AG09309 (cell line): ENCODE measurements at regions not wholly inside any gene's neighbourhood (a gene's known extent, or its start where the extent isn't known, plus 50 kb on each side); places are given as distances from the start of the nearest gene placed in this dataset.

Source experiments
- DNase-seq: peaks from one replicate; pipeline ENCODE4 v3.0.0-alpha.2; 2010; ENCODE audit warnings: low read depth
- H3K4me3 ChIP-seq: 2 replicates; pipeline ENCODE4 v1.5.1; 2011; ENCODE audit warnings: mild to moderate bottlenecking, low read depth, low read length, moderate library complexity; ENCODE audit not compliant: control insufficient read depth
- TF ChIP-seq, protein P1 (sequence below): IDR thresholded peaks from 2 replicates; pipeline ENCODE4 v1.5.1; 2011; ENCODE audit warnings: mild to moderate bottlenecking, low read depth, low read length, inconsistent platforms; ENCODE audit not compliant: insufficient read depth, control insufficient read depth; ENCODE audit errors: missing control alignments

DNA sequence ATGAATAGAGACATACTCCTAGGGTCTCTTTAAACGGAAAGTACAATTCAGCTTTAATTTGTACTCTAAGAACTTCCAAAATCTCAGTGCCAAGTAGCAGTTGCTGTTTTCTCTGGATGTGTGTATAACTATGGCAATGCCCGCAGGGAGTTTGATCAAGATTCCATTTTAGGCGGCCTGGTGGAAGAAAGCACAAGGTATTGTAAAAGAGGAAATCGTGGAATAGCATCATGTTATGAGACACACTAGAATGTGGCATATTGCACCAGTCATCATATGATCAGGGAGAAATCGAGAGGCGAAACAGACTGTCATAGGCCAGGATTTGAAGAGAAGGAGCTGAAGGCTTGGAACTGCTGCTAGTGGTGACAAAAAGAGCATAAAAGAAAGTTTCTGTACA, 316.2 kb upstream of the FMN2 start:
- no peak for DNase-seq
- TF ChIP-seq, protein P1, sequence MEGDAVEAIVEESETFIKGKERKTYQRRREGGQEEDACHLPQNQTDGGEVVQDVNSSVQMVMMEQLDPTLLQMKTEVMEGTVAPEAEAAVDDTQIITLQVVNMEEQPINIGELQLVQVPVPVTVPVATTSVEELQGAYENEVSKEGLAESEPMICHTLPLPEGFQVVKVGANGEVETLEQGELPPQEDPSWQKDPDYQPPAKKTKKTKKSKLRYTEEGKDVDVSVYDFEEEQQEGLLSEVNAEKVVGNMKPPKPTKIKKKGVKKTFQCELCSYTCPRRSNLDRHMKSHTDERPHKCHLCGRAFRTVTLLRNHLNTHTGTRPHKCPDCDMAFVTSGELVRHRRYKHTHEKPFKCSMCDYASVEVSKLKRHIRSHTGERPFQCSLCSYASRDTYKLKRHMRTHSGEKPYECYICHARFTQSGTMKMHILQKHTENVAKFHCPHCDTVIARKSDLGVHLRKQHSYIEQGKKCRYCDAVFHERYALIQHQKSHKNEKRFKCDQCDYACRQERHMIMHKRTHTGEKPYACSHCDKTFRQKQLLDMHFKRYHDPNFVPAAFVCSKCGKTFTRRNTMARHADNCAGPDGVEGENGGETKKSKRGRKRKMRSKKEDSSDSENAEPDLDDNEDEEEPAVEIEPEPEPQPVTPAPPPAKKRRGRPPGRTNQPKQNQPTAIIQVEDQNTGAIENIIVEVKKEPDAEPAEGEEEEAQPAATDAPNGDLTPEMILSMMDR: no peak
- H3K4me3 ChIP-seq: no peak overlapping the region

DNA sequence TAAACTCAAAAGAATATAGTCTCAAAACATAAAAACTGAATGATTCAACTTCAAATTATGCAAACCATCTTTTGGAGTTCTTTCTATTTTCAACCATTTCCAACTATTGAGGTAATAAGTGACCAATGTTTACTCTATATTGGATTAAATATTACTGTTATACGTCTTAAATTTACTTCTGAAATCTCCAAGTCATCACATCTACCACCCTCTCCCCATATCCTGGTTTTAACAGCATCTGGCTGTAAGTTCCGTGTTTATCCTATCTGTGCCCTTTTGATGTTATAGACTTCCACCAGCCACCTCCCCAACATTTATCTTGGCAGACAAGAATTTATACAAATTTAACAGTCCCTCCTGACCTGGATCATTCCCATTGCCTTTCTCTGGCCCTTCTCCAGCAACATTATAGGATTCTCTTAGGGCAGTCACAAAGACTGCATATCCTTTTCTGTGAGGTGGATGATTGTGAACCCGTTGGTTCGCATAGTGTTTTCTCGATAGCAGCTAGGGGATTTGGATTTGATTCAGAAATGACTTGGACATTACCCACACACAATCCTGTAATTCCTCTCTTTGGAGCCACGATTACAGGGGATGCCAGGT, 313.4 kb upstream of the FMN2 start:
- no peak for DNase-seq
- TF ChIP-seq, protein P1: no peak
- H3K4me3 ChIP-seq: no peak overlapping the region

DNA sequence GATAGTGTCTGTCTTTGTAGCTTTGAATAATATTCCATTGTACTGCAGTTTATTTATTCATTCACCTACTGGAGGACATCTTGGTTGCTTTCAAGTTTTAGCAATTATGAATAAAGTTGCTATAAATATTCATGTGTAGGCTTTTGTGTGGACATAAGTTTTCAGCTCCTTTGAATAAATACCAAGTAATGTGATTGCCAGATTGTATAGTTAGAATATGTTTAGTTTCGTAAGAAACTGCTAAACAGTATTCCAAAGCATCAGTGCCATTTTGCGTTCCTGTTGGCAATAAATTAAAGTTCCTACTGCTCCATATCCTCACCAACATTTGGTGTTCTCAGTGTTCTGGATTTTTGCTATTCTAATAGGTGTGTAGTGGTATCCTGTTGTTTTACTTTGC, 311.7 kb upstream of the FMN2 start:
- no peak overlapping the region for H3K4me3 ChIP-seq
- TF ChIP-seq, protein P1: no peak
- DNase-seq: no peak

DNA sequence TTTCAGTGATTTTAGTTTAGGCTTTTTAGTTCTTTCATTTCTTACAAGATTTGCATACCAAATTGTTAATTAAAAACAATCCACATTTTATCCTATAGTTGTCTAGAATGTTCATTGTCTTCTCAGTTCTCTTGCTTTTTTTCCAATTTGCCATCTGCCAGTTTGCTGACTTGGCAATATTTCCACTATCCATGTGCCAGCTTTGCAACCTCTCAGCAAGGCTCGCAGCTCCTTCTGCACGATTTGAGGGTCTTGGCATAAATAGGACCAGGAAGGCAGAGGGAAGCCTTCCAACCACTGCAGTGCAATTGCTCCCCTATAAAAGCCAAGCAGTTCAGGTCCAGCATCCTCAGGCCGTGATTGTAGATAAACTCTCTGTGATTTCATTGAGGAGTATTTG, 306.8 kb upstream of the FMN2 start:
- H3K4me3 ChIP-seq: no peak overlapping the region
- no peak for DNase-seq
- TF ChIP-seq, protein P1: no peak

DNA sequence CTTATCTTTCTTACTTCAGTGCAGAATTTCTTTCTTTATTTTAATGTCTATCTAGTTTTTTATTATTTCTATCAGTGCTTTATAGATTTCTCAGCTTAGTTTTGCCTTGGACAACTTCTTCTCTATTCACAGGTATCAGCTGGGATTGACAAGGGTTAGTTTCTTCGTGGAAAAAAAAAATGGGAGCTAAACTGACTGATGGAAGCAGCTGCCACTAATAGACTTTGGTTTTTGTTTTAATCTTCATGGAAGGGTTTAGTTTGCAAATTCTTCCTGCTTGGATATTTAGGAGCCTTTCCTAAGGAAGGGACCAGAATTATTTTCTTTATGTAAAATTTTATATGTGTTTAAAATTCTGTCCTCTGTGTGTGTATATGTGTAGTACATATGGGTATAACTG, 306.1 kb upstream of the FMN2 start:
- H3K4me3 ChIP-seq: no peak overlapping the region
- TF ChIP-seq, protein P1: no peak
- no peak for DNase-seq

DNA sequence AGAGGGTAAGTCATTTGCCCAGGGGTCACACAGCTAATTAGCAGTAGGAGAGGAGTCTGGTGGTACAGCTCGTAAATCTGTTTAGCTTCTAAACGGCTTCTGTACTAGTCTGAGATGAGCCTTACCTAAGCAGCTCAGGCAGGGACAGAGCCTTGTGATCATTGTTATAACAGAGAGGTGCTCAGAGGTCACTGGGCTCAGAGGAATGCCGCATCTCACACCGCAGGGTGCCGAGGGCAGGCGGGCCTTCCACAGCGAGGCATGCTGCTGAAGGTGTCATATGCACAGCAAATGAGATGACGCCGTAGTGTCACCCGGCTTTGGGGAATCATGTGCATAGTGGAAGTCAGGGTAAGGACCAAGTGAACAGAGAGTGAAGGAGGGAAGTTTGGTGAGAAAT, 305.2 kb upstream of the FMN2 start:
- DNase-seq: no peak
- TF ChIP-seq, protein P1: no peak
- H3K4me3 ChIP-seq: no peak overlapping the region

DNA sequence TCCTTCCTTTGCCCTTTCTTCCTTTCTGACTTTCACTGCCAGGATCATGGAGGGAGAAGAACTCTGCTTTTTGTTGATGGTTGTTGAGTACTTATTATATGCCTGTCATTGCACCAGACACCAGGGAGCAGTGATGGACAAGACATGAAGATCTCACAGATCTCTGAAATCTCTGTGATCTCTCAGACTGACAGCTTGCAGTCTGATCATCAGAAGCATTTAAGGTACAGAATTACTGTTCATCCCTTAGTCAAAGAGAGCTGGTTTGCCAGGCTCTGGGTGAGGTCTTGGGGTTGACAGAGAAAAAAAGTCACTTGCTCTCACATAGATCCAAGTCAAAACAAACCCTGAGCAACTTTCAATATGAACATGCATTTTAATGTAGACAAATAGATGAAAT, 299.5 kb upstream of the FMN2 start:
- DNase-seq: no peak
- H3K4me3 ChIP-seq: no peak overlapping the region
- TF ChIP-seq, protein P1: no peak
